ENCODE measurements at regions not wholly inside any gene's neighbourhood (a gene's known extent, or its start where the extent isn't known, plus 50 kb on each side); places are given as distances from the start of the nearest gene placed in this dataset.

GRCh38 chr12:90098132-90098779 lies 389.6 kb upstream of the ATP2B1 start:
- Histone ChIP-seq H3K36me3 (ENCODE audit: low read depth) (no peaks in the 10 kb centered on the region), H3K4me1 (ENCODE audit: low read depth) (no peaks in the 10 kb centered on the region), H3K4me3 (no peak overlapping the region), H3K9me3 (no peaks in the 10 kb centered on the region)
- TF ChIP-seq CTCF (IDR thresholded peaks at IDR 0.05): no peak
- intact Hi-C loops (cut with DNase I, micrococcal nuclease): no loop called here
- no peak for DNase-seq
- no peak for ATAC-seq

GRCh38 chr12:90091809-90092208 lies 383.2 kb upstream of the ATP2B1 start:
- no peak for TF ChIP-seq CTCF (IDR thresholded peaks at IDR 0.05)
- no peak overlapping the region for H3K4me3 ChIP-seq
- intact Hi-C loops (cut with DNase I, micrococcal nuclease): no loop called here
- peaks cover 6% of the 10 kb centered on the region for H3K4me1 ChIP-seq (ENCODE audit: low read depth)
- DNase-seq: no peak
- no peaks in the 10 kb centered on the region for H3K36me3 ChIP-seq (ENCODE audit: low read depth)
- no peaks in the 10 kb centered on the region for H3K9me3 ChIP-seq
- ATAC-seq: no peak

GRCh38 chr12:90090929-90091651 lies 382.5 kb upstream of the ATP2B1 start:
- ATAC-seq (peak; percentile 100), DNase-seq (peak; percentile 68 to 78 (median 70))
- Histone ChIP-seq H3K4me1 (ENCODE audit: low read depth) (peaks cover 6% of the 10 kb centered on the region), H3K4me3 (no peak overlapping the region), H3K9me3 (no peaks in the 10 kb centered on the region), H3K36me3 (ENCODE audit: low read depth) (no peaks in the 10 kb centered on the region)
- intact Hi-C loops (cut with DNase I, micrococcal nuclease): no loop called here
- TF ChIP-seq CTCF (IDR thresholded peaks at IDR 0.05): no peak

- TF ChIP-seq CTCF (IDR thresholded peaks at IDR 0.05): no peak
- ATAC-seq (no peak), DNase-seq (no peak)
- no peaks in the 10 kb centered on the region for H3K36me3 ChIP-seq (ENCODE audit: low read depth)
- no peaks in the 10 kb centered on the region for H3K9me3 ChIP-seq
- intact Hi-C loops (cut with DNase I, micrococcal nuclease): no loop called here
- no peak overlapping the region for H3K4me3 ChIP-seq
- H3K4me1 ChIP-seq (ENCODE audit: low read depth): peaks cover 3% of the 10 kb centered on the region
Observed at GRCh38 chr12:90086281-90086680, 377.6 kb upstream of the ATP2B1 start.

- DNase-seq: no peak
- intact Hi-C loops (cut with DNase I, micrococcal nuclease): no loop called here
- ATAC-seq: no peak
- Histone ChIP-seq H3K9me3 (no peaks in the 10 kb centered on the region), H3K4me1 (ENCODE audit: low read depth) (no peaks in the 10 kb centered on the region), H3K4me3 (no peak overlapping the region), H3K36me3 (ENCODE audit: low read depth) (no peaks in the 10 kb centered on the region)
- TF ChIP-seq CTCF (IDR thresholded peaks at IDR 0.05): no peak
Observed at GRCh38 chr12:90085494-90086274, 377.0 kb upstream of the ATP2B1 start.

All from mucosa of descending colon (tissue), 3 donors.